WERI-Rb-1 (cell line): ENCODE measurements at regions not wholly inside any gene's neighbourhood (a gene's known extent, or its start where the extent isn't known, plus 50 kb on each side); places are given as distances from the start of the nearest gene placed in this dataset.
"Not testable (repeated sequence)": the region's sequence is repeated elsewhere in the genome, so short reads cannot be mapped to it uniquely, and the experiment has no call there.

Source experiments
- DNase-seq: peaks from one replicate; pipeline ENCODE4 v3.0.0-alpha.2; 2020
- H3K27ac ChIP-seq: fragments of 250-450 bp; sonication (Bioruptor Pico); 2 replicates; pipeline ENCODE4 v1.5.1; 2020; ENCODE audit warnings: mild to moderate bottlenecking, moderate library complexity
- H3K27me3 ChIP-seq: fragments of 250-450 bp; sonication (Bioruptor Pico); 2 replicates; pipeline ENCODE4 v1.5.1; 2021; ENCODE audit warnings: mild to moderate bottlenecking, low read depth, moderate library complexity; ENCODE audit not compliant: insufficient read depth, severe bottlenecking
- H3K36me3 ChIP-seq: fragments of 250-450 bp; sonication (Bioruptor Pico); 2 replicates; pipeline ENCODE4 v1.5.1; 2020; ENCODE audit warnings: mild to moderate bottlenecking, moderate library complexity
- H3K4me3 ChIP-seq: 2 replicates; pipeline ENCODE4 v1.5.1; 2011; ENCODE audit warnings: low read depth, mild to moderate bottlenecking, control low read depth, low read length
- H3K9me3 ChIP-seq: fragments of 250-450 bp; sonication (Bioruptor Pico); 2 replicates; pipeline ENCODE4 v1.5.1; 2021; ENCODE audit warnings: mild to moderate bottlenecking, moderate library complexity; ENCODE audit not compliant: severe bottlenecking
- TF ChIP-seq, protein P1 (sequence below): IDR thresholded peaks from 2 replicates; pipeline ENCODE4 v1.5.1; 2011; ENCODE audit warnings: low read depth, mild to moderate bottlenecking, control low read depth, inconsistent platforms, low read length

DNA sequence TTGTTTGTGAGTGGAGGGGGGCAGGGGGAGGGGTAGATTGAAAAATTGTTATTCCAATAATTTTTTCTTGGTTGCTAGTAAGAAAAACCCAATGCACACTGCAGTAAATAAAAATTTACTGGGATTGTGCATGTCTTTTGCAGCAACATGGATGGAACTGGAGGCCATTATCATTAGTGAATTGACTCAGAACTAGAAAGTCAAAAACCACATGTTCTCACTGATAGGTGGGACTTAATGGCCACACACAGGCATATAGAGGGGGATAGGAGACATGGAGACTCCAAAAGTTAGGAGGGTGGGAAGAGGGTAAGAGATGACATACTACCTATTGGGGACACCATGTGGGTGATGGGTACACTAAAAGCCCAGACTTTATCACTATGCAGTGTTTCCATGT, 67.2 kb downstream of the BUB3 start:
- Histone ChIP-seq H3K36me3 (no peaks in the 10 kb centered on the region), H3K9me3 (no peaks in the 10 kb centered on the region), H3K27ac (no peak overlapping the region), H3K27me3 (no peaks in the 10 kb centered on the region), H3K4me3 (no peak overlapping the region)
- TF ChIP-seq, protein P1, sequence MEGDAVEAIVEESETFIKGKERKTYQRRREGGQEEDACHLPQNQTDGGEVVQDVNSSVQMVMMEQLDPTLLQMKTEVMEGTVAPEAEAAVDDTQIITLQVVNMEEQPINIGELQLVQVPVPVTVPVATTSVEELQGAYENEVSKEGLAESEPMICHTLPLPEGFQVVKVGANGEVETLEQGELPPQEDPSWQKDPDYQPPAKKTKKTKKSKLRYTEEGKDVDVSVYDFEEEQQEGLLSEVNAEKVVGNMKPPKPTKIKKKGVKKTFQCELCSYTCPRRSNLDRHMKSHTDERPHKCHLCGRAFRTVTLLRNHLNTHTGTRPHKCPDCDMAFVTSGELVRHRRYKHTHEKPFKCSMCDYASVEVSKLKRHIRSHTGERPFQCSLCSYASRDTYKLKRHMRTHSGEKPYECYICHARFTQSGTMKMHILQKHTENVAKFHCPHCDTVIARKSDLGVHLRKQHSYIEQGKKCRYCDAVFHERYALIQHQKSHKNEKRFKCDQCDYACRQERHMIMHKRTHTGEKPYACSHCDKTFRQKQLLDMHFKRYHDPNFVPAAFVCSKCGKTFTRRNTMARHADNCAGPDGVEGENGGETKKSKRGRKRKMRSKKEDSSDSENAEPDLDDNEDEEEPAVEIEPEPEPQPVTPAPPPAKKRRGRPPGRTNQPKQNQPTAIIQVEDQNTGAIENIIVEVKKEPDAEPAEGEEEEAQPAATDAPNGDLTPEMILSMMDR: no peak
- DNase-seq: no peak

DNA sequence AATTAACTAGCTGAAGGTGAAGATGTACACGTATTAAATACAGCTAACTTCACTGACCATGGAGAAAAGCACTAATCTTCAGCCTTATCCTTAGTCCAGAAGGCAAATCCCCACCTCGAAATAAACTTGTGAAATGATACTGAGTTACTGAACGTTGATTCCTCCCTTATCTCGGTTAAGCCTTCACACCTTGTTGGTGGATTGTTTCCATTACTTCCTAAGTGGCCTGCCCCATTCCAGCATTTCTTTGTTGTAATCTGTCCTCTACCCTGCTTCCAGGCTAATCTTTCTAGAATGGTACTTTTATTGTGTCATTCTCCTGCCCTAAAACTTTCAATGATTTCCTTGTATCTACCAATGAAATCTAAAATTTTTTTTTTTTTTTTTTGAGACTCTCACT, 68.6 kb downstream of the BUB3 start:
- DNase-seq: no peak
- no peaks in the 10 kb centered on the region for H3K36me3 ChIP-seq
- H3K27me3 ChIP-seq: no peaks in the 10 kb centered on the region
- H3K4me3 ChIP-seq: no peak overlapping the region
- H3K9me3 ChIP-seq: no peaks in the 10 kb centered on the region
- TF ChIP-seq, protein P1: no peak
- H3K27ac ChIP-seq: no peak overlapping the region

DNA sequence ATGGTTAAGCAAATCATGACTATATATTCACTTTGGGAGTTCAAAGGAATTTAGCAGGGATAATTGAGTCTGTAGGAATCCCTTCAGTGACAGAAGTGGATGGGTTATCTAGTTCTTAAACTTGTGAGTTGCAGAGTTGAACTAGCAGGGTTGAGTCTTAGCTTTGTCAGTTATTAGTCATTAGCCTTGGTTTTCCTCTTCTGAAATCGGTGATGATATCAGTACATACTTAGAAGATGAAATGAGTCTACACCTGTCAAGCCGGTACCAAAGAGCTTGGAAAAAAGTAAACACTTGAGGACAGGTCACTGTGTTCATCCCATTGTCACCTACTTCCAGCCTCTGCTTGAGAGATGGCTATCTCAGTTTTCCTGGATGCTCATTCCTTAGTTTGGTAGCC, 73.5 kb downstream of the BUB3 start:
- no peak for DNase-seq
- H3K9me3 ChIP-seq: no peaks in the 10 kb centered on the region
- no peak overlapping the region for H3K27ac ChIP-seq
- H3K4me3 ChIP-seq: no peak overlapping the region
- H3K27me3 ChIP-seq: no peaks in the 10 kb centered on the region
- no peaks in the 10 kb centered on the region for H3K36me3 ChIP-seq
- TF ChIP-seq, protein P1: no peak

DNA sequence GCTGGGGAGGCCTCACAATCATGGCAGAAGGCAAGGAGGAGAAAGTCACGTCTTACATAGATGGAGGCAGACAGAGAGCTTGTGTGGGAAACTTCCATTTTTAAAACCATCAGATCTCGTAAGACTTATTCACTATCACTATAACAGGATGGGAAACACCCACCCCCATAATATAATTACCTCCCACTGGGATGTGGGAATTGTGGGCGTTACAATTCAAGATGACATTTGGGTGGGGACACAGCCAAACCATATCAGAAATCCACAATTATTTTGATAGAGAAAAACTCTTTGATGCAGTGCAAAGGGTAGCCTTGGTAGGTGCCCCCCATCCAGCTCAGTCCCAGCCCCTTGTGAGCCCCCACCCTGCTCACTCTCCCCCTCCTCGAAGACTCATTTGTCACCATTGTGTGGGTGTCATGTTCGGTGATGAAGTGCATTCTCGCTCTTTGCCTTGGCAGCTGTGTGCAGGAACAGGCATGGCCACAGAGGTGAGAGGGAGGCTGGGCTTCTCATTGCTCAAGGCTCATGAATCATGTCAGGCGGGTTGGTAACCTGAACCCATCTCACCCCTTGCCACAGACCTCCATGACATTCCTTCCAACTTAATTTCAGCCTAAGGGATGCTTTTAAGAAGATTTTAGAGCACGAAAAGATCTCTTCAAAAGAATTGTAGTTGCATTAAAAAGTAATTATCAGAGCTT, 75.9 kb downstream of the BUB3 start:
- Histone ChIP-seq H3K36me3 (no peaks in the 10 kb centered on the region), H3K27ac (no peak overlapping the region), H3K9me3 (peaks cover 7% of the 10 kb centered on the region), H3K4me3 (no peak overlapping the region), H3K27me3 (no peaks in the 10 kb centered on the region)
- TF ChIP-seq, protein P1: no peak
- DNase-seq: no peak

DNA sequence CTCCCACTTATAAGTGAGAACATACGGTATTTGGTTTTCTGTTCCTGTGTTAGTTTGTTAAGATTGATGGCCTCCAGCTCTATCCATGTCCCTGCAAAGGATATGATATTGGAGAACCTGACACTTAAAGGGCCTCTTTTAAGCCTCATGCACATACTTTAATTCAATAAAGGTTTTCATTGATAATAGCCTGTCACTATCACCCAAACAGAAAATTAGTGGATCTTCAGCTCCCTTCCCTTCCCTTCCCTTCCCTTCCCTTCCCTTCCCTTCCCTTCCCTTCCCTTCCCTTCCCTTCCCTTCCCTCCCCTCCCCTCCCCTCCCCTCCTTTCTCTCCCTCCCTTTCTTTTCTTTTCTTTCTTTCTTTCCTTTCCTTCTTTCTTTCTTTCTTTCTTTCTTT, 78.7 kb downstream of the BUB3 start:
- H3K36me3 ChIP-seq, H3K27me3 ChIP-seq, H3K4me3 ChIP-seq, H3K9me3 ChIP-seq, DNase-seq, H3K27ac ChIP-seq: not testable (repeated sequence)

DNA sequence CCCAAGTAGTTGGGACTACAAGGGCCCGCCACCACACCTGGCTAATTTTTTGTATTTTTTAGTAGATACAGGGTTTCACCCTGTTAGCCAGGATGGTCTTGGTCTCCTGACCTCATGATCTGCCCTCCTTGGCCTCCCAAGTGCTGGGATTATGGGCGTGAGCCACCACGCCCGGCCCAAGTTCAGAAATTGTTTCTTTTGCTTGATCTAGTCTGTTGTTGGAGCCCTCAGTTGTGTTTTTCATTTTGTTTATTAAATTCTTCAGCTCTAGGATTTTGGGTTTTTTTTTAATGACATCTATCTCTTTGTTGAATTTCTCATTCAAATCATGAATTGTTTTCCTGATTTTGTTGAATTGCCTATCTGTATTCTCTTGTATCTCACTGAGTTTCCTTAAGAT, 80.8 kb downstream of the BUB3 start:
- not testable (repeated sequence) for H3K4me3 ChIP-seq, H3K27me3 ChIP-seq, H3K36me3 ChIP-seq, H3K9me3 ChIP-seq, H3K27ac ChIP-seq, DNase-seq

DNA sequence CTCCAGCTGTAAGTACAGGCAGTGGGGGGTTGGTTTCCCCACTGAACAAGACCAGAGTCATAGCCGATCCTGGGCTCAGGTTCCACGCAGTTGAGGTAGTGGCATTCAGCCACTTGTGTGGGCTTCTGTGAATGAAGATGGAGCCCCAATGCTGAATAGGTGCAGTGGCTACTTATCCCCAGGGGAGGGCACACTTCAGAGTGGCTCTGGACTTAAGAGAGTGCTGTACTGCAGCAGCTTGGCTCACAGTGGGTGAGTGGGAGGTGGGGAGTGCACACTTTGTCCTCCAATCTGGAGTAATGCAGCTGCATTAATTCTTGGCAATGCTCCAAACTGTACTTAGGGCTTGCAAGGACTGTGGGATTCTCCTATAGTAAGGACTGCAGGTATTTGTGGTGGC, 81.9 kb downstream of the BUB3 start:
- Histone ChIP-seq H3K27me3 (no peaks in the 10 kb centered on the region), H3K4me3 (no peak overlapping the region), H3K27ac (no peak overlapping the region), H3K36me3 (no peaks in the 10 kb centered on the region), H3K9me3 (peaks cover 7% of the 10 kb centered on the region)
- peak; percentile 31 for DNase-seq
- TF ChIP-seq, protein P1: peak; percentile 69
